Cardiac fibroblast (primary cell): ENCODE measurements at regions not wholly inside any gene's neighbourhood (a gene's known extent, or its start where the extent isn't known, plus 50 kb on each side); places are given as distances from the start of the nearest gene placed in this dataset.

Experiments used
- DNase-seq, 2 donors: peaks; one replicate each; pipeline versions ENCODE4 v3.0.0 to v3.0.0-alpha.2; 2010; ENCODE audit warnings: low read depth in 2 of 2
- H3K4me3 ChIP-seq, 2 donors: replicated peaks in 1 of 2; 1 replicate in 1 of 2; 2 replicates in 1 of 2; pipeline ENCODE4 v1.5.1; 2011; ENCODE audit warnings: low read depth in 2 of 2, low read length in 2 of 2, mild to moderate bottlenecking in 2 of 2, moderate library complexity in 1 of 2
- CTCF ChIP-seq: IDR thresholded peaks from one replicate; pipeline ENCODE4 v1.5.1; 2011; ENCODE audit warnings: low read depth, mild to moderate bottlenecking, low read length, inconsistent platforms

GRCh38 chr19:30896554-30896953, 452.7 kb downstream of the TSHZ3 start:
- H3K4me3 ChIP-seq = no peak overlapping the region
- no peak for TF ChIP-seq CTCF
- no peak for DNase-seq

- no peak for DNase-seq
- TF ChIP-seq CTCF = no peak
Measured at GRCh38 chr19:30895946-30896345, 453.3 kb downstream of the TSHZ3 start.

GRCh38 chr19:30891051-30891450, 458.2 kb downstream of the TSHZ3 start:
- no peak for DNase-seq
- no peak overlapping the region for H3K4me3 ChIP-seq
- TF ChIP-seq CTCF = no peak

More at GRCh38 chr19:30895946-30896345, 453.3 kb downstream of the TSHZ3 start:
- H3K4me3 ChIP-seq = no peak overlapping the region

- DNase-seq = no peak
- no peak overlapping the region for H3K4me3 ChIP-seq
- no peak for TF ChIP-seq CTCF
Measured at GRCh38 chr19:30890033-30890432, 459.2 kb downstream of the TSHZ3 start.

GRCh38 chr19:30888937-30889336, 460.3 kb downstream of the TSHZ3 start:
- H3K4me3 ChIP-seq = no peak overlapping the region
- no peak for TF ChIP-seq CTCF
- no peak for DNase-seq

- no peak overlapping the region for H3K4me3 ChIP-seq
- no peak for TF ChIP-seq CTCF
- DNase-seq = no peak
Measured at GRCh38 chr19:30887042-30887441, 462.2 kb downstream of the TSHZ3 start.

- no peak for TF ChIP-seq CTCF
- DNase-seq = no peak
- H3K4me3 ChIP-seq = no peak overlapping the region
Measured at GRCh38 chr19:30886222-30886621, 463.0 kb downstream of the TSHZ3 start.
